ENCODE measurements at regions not wholly inside any gene's neighbourhood (a gene's known extent, or its start where the extent isn't known, plus 50 kb on each side); places are given as distances from the start of the nearest gene placed in this dataset.

- TF ChIP-seq EZH2 (optimal IDR thresholded peaks at IDR 0.05; ENCODE audit: low read depth, low read length) (no peak), CTCF (IDR thresholded peaks at IDR 0.05; ENCODE audit: low read length) (no peak)
These were observed 1046.5 kb downstream of the FAT4 start for GRCh38 chr4:126361287-126361686.
